Smooth muscle cell (in vitro differentiated cells): ENCODE measurements at regions not wholly inside any gene's neighbourhood (a gene's known extent, or its start where the extent isn't known, plus 50 kb on each side); places are given as distances from the start of the nearest gene placed in this dataset.

ENCODE experiments used
- DNase-seq: peaks from one replicate; lab custom pipeline; 2025; ENCODE audit not compliant: unreplicated experiment; lab: John Stamatoyannopoulos, UW
- H2AFZ ChIP-seq: fragments of 200-600 bp; sonication (generic); 2 replicates; pipeline ENCODE4 v1.6.0; 2016; ENCODE audit warnings: antibody characterized with exemption, low read depth, mild to moderate bottlenecking
- H3F3A ChIP-seq: fragments of 200-600 bp; sonication (generic); 2 replicates; pipeline ENCODE4 v1.6.0; 2017; ENCODE audit warnings: antibody characterized with exemption, low read depth
- H3K27ac ChIP-seq: fragments of 200-600 bp; sonication (generic); 2 replicates; pipeline ENCODE4 v1.5.1; 2016; ENCODE audit warnings: low read depth, mild to moderate bottlenecking
- H3K27me3 ChIP-seq: fragments of 200-600 bp; sonication (generic); 2 replicates; pipeline ENCODE4 v1.6.1; 2016; ENCODE audit warnings: low read depth, mild to moderate bottlenecking
- H3K36me3 ChIP-seq: fragments of 200-600 bp; sonication (generic); 2 replicates; pipeline ENCODE4 v1.5.1; 2016; ENCODE audit warnings: low read depth
- H3K4me1 ChIP-seq: fragments of 200-600 bp; sonication (generic); 2 replicates; pipeline ENCODE4 v1.5.1; 2016; ENCODE audit warnings: low read depth
- H3K4me2 ChIP-seq: fragments of 200-600 bp; sonication (generic); 2 replicates; pipeline ENCODE4 v1.6.0; 2016; ENCODE audit warnings: mild to moderate bottlenecking
- H3K4me3 ChIP-seq: fragments of 200-600 bp; sonication (generic); 2 replicates; pipeline ENCODE4 v1.5.1; 2016; ENCODE audit warnings: mild to moderate bottlenecking
- H3K79me2 ChIP-seq: fragments of 200-600 bp; sonication (generic); 2 replicates; pipeline ENCODE4 v1.6.0; 2016; ENCODE audit warnings: low read depth, mild to moderate bottlenecking
- H3K9ac ChIP-seq: fragments of 200-600 bp; sonication (generic); 2 replicates; pipeline ENCODE4 v1.6.0; 2016; ENCODE audit warnings: low read depth
- H3K9me3 ChIP-seq: fragments of 200-600 bp; sonication (generic); replicated peaks from 2 replicates; pipeline ENCODE4 v1.5.1; 2016; ENCODE audit warnings: low read depth
- H4K20me1 ChIP-seq: fragments of 200-600 bp; sonication (generic); 2 replicates; pipeline ENCODE4 v1.6.0; 2016; ENCODE audit warnings: low read depth
- WGBS: methylation state at CpG from one replicate; pipeline ENCODE4 v1.1.7; 2016; ENCODE audit warnings: low lambda C conversion rate; 5-methylcytosine and 5-hydroxymethylcytosine counted together
- TF ChIP-seq, protein P1 (sequence below): fragments of 200-600 bp; sonication (generic); IDR thresholded peaks from 2 replicates; pipeline ENCODE4 v1.5.1; 2017; ENCODE audit warnings: borderline replicate concordance, mild to moderate bottlenecking, antibody characterized with exemption; ENCODE audit not compliant: insufficient read depth, poor library complexity, severe bottlenecking

DNA sequence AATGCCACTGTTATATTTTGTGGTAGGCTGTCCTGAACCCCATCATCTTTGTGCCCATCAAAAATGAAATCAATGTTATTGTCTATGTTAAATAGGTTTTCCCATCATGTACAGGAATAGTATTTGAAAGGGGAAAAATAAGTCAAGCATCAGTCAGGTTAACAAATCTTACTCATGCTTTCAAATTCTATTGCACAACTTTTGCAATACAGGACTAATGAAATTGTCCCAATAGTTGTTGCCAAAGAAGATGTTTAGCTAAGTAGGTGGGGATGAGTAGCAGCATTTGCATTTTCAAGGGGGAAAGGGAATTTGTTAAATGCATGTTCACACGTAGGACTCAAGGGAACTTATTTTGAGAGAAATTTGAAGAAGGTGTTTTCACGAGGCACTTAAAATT lies 962.1 kb downstream of the JRKL start:
- H3F3A ChIP-seq = no peaks in the 10 kb centered on the region
- no peaks in the 10 kb centered on the region for H3K9me3 ChIP-seq
- WGBS = 94% methylated on average over 2 of the region's 2 CpGs
- no peaks in the 10 kb centered on the region for H3K79me2 ChIP-seq
- H3K27me3 ChIP-seq = no peaks in the 10 kb centered on the region
- no peak overlapping the region for H2AFZ ChIP-seq
- TF ChIP-seq, protein P1, sequence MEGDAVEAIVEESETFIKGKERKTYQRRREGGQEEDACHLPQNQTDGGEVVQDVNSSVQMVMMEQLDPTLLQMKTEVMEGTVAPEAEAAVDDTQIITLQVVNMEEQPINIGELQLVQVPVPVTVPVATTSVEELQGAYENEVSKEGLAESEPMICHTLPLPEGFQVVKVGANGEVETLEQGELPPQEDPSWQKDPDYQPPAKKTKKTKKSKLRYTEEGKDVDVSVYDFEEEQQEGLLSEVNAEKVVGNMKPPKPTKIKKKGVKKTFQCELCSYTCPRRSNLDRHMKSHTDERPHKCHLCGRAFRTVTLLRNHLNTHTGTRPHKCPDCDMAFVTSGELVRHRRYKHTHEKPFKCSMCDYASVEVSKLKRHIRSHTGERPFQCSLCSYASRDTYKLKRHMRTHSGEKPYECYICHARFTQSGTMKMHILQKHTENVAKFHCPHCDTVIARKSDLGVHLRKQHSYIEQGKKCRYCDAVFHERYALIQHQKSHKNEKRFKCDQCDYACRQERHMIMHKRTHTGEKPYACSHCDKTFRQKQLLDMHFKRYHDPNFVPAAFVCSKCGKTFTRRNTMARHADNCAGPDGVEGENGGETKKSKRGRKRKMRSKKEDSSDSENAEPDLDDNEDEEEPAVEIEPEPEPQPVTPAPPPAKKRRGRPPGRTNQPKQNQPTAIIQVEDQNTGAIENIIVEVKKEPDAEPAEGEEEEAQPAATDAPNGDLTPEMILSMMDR = no peak
- H3K4me2 ChIP-seq = no peak overlapping the region
- no peak overlapping the region for H3K4me3 ChIP-seq
- no peak for DNase-seq
- no peaks in the 10 kb centered on the region for H3K36me3 ChIP-seq
- no peaks in the 10 kb centered on the region for H3K4me1 ChIP-seq
- H4K20me1 ChIP-seq = no peaks in the 10 kb centered on the region
- no peak overlapping the region for H3K27ac ChIP-seq
- no peak overlapping the region for H3K9ac ChIP-seq

DNA sequence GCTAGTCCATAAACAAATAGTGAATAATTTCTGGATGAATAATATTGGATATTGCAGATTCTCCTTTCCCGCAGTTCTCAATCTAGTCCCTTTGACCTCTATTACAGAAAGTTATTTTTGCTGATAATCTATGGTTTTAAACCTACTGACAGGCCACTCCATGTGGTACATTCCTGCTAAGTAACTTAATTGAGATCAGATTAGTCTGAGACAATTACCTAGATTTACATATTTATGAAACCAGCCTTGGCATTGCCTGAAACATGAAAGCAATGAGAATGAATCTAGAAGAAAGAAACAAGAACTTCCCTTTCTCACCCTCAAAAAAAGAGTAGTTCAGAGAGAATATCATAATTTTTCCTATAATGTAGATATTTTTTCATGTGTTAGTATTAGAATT lies 964.2 kb downstream of the JRKL start:
- Histone ChIP-seq H3K27ac (no peak overlapping the region), H3K9ac (no peak overlapping the region), H4K20me1 (no peaks in the 10 kb centered on the region), H3K4me2 (no peak overlapping the region), H2AFZ (no peak overlapping the region), H3K9me3 (no peaks in the 10 kb centered on the region), H3K27me3 (no peaks in the 10 kb centered on the region), H3K36me3 (no peaks in the 10 kb centered on the region), H3K4me3 (no peak overlapping the region), H3K79me2 (no peaks in the 10 kb centered on the region), H3K4me1 (no peaks in the 10 kb centered on the region), H3F3A (no peaks in the 10 kb centered on the region)
- WGBS = 100% methylated on average over 1 of the region's 1 CpG
- DNase-seq = no peak
- TF ChIP-seq, protein P1 = no peak

DNA sequence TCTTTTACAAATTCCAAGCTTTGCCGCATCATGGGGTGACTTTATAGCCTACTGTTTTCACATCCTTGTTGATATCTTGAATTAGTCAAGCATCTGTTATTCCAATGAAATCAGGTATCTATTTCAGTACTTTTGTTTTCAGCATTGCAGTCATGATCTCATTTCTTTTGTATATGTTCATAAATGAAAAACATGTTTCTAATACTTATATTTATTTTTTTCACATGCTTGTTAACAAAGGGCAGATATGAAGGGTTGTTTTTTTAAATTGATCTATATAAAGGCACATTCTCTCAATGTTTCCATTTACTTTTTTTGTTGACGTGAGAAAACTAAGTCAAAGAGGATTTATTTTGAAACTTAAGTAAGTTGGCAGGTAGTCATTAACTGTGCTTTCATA lies 964.8 kb downstream of the JRKL start:
- H3K4me3 ChIP-seq = no peak overlapping the region

DNA sequence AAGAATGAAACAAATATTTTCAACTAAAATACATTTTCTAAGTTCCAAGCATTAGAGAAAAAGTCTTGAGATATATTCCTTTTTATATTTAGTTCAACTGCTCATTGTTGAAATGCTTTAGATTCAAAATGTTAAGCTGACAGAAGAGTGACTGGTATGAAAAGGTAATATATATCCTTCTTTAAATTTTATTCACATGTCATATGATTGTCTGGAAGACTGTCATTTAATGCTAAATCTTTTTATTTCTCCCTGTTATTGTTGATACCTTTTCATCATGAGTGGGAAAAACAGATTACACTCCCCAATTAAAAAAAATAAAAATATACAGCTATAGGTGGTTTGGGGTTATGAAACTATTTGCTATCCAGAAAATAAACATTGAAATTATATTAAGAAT lies 965.4 kb downstream of the JRKL start:
- no peaks in the 10 kb centered on the region for H3K79me2 ChIP-seq
- H3K4me3 ChIP-seq = no peak overlapping the region
- no peaks in the 10 kb centered on the region for H3K36me3 ChIP-seq
- no peaks in the 10 kb centered on the region for H3K9me3 ChIP-seq
- TF ChIP-seq, protein P1 = no peak
- H3K27ac ChIP-seq = no peak overlapping the region
- H3F3A ChIP-seq = no peaks in the 10 kb centered on the region
- no peak overlapping the region for H3K4me2 ChIP-seq
- no peaks in the 10 kb centered on the region for H4K20me1 ChIP-seq
- DNase-seq = no peak
- no peaks in the 10 kb centered on the region for H3K27me3 ChIP-seq
- H3K9ac ChIP-seq = no peak overlapping the region
- no peaks in the 10 kb centered on the region for H3K4me1 ChIP-seq
- no peak overlapping the region for H2AFZ ChIP-seq

More for the DNA sequence above, 964.8 kb downstream of the JRKL start:
- TF ChIP-seq, protein P1 = no peak
- Histone ChIP-seq H3K79me2 (no peaks in the 10 kb centered on the region), H3K36me3 (no peaks in the 10 kb centered on the region), H3K4me2 (no peak overlapping the region), H3K27me3 (no peaks in the 10 kb centered on the region), H3K9ac (no peak overlapping the region), H3K27ac (no peak overlapping the region), H3K4me1 (no peaks in the 10 kb centered on the region), H4K20me1 (no peaks in the 10 kb centered on the region), H3F3A (no peaks in the 10 kb centered on the region), H2AFZ (no peak overlapping the region), H3K9me3 (no peaks in the 10 kb centered on the region)
- DNase-seq = no peak
- WGBS = 87% methylated on average over 2 of the region's 2 CpGs
